HL-60/S4 treated with retinoic acid at 250 ng/mL for 4 days and 3 days (cell line): ENCODE measurements at regions not wholly inside any gene's neighbourhood (a gene's known extent, or its start where the extent isn't known, plus 50 kb on each side); places are given as distances from the start of the nearest gene placed in this dataset.
"Not testable (repeated sequence)": the region's sequence is repeated elsewhere in the genome, so short reads cannot be mapped to it uniquely, and the experiment has no call there.

Experiments
- in situ Hi-C: fragments of 300-500 bp; cut with MboI; formaldehyde crosslinking; loops from 2 replicates; pipeline ENCODE4 v1.7.0; 2022; ENCODE audit warnings: low sequenced_read_pairs

DNA sequence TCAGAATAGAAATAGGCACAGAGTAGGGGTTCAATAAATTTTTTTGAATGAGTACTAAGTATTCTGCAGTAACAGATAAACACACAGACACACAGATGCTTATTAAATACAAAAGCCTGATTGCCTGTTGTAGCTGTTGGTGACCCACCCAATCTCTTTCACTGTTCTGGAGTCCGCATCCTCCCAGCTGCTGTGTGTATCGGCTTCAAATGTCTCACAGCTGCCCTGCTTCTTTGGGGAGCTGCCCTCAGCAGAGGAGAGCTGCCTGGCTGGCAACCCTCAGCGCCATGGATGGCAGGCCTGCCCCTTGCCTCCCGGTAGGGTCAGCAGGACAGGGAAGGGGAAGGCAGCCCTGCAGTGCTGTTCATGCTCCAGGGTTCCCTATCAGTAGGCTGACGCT, 50.5 kb upstream of the PRNP start:
- in situ Hi-C loops = no loop called here

DNA sequence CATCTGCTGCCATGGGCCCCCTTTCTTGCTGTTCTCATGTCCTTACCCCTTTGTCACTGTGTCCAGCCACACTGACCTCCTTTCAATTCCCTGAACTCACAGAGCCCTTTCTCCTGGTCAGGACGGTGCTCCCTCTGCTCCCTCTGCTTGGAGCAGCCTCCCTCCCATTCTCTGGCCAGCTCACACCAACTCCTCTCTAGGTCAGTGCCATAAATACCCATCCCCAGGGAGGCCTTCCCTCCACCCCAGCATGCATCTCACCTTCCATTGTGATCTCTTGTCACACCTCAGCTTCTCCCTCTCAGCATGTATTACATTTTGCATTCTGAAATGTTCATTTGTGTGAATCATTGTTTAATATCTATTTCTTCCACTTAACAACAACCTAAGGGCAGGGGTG, 50.9 kb upstream of the PRNP start:
- in situ Hi-C loops = no loop called here

DNA sequence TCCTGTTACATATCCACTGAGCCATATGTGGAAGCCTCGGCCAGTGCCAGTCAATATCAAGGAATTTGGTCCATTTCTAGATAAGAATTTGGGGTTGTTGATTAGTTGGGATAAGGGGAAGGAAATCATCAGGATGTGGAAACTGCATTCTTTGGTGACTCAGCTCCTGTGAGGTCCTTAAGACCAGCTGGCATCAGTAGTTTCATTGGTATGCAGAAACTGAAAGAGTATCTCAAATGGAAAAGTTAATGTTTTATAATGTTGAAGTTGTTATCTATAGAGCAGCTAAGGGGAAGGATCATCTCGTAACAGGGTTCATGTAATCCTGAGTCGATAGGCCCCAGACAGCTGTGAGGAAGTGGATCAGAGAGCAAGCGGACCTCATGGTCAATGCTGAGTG, 52.5 kb upstream of the PRNP start:
- in situ Hi-C loops = no loop called here

DNA sequence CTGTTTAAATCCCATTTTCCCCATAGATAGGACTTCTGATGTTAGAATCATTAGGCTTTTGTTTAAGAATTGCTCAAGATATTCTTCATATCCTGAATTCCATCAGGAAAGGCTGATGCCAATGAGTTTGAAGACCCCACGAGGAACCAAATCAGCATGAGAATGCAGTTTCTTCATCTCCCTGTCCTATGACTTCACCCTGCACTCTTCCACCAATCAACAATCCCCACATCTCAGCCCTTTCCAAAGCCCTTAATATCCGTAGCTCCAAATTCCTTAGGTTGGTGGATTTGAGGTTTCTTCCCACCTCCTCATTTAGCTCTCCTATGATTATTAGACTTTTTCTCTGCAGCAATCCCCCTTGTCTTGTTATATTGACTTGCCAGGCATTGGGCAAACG, 52.9 kb upstream of the PRNP start:
- in situ Hi-C loops = no loop called here

DNA sequence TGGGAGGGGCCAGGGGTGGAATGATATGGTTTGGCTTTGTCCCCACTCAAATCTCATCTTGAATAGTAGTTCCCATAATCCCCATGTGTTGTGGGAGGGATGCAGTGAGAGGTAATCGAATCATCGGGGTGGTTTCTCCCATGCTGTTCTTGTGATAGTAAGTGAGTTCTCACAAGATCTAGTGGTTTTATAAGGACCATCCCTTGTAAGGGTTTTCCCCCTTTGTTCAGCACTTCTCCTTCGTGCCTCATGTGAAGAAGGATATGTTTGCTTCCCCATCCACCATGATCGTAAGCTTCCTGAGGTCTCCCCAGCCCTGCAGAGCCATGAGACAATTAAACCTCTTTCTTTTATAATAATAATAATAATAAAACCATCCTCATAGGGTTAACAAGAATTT, 53.4 kb upstream of the PRNP start:
- in situ Hi-C loops = no loop called here

DNA sequence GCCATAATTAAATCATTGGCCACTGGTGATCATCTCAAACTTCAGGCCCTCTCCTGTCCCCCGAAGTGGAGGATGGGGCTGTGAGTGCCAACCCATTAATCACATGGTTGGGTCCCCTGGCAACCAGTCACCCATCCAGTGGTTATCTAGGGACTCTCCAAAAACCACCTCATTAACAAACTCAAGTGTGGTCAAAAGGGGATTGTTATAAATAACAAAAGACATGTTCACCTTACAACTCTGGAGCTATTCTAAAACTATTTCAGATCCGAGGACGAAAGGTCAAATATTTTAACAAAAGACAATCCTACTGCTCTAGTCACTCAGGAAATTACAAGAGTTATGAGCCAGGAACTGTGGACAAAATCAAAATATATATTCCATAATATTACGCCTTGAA, 60.0 kb upstream of the PRNP start:
- in situ Hi-C loops = no loop called here

DNA sequence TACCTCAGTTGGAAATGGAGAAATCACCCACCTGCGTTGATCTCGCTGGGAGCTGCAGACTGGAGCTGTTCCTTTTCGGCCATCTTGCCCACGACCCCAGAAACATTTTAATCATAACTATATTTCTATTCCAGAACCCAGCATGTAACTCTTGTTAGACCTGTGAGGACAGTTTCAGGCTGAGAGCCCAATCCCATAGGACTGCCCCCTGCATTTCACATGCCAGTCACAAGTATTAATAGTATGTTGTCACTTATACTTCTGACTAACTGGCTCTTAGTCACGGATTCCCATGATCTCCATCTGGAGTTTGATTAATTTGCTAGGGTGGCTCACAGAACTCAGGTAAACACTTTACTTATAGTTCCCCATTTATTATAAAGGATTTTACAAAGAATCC, 60.6 kb upstream of the PRNP start:
- in situ Hi-C loops = no loop called here

DNA sequence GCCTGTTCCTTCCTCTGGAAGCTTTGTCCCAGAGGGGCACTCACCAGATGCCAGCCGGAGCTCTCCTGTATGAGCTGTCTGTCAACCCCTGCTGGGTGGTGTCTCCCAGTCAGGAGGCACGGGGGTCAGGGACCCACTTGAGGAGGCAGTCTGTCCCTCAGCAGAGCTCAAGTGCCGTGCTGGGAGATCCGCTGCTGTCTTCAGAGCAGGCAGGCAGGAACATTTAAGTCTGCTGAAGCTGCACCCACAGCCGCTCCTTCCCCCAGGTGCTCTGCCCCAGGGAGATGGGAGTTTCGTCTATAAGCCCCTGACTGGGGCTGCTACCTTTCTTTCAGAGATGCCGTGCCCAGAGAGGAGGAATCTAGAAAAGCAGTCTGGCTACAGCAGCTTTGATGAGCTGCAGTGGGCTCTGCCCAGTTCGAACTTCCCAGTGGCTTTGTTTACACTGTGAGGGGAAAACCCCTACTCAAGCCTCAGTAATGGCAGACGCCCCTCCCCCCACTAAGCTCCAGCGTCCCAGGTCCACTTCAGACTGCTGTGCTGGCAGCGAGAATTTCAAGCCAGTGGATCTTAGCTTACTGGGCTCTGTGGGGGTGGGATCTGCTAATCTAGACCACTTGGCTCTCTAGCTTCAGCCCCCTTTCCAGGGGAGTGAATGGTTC, 61.5 kb upstream of the PRNP start:
- in situ Hi-C loops = not testable (repeated sequence)

DNA sequence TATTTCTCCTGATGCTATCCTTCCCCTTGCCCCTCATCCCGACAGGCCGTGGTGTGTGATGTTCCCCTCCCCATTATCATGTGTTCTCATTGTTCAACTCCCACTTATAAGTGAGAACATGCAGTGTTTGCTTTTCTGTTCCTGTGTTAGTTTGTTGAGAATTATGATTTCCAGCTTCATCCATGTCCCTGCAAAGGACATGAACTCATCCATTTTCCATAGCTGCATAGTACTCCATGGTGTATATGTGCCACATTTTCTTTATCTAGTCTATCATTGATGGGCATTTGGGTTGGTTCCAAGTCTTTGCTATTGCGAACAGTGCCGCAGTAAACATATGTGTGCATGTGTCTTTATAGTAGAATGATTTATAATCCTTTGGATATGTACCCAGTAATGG, 67.1 kb upstream of the PRNP start:
- in situ Hi-C loops = not testable (repeated sequence)

DNA sequence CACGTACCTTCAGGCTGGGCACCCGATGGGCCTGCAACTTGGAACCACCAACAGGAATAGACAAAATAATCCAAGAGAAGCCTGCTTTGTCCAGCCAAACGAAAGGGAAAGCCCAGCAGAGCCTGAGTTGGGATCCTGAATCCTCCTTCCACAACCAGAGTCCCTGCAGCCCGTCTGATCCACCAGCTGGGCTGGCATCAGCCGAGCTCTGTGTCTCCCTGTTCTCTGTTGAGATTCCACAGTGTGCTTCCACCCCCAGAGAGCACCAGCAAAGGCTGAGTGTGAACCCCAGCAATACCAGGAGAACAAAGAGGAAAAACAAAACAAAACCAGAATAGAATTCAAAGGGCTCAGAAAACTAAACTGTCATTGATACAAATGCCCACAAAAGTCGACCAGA, 68.8 kb upstream of the PRNP start:
- in situ Hi-C loops = no loop called here

DNA sequence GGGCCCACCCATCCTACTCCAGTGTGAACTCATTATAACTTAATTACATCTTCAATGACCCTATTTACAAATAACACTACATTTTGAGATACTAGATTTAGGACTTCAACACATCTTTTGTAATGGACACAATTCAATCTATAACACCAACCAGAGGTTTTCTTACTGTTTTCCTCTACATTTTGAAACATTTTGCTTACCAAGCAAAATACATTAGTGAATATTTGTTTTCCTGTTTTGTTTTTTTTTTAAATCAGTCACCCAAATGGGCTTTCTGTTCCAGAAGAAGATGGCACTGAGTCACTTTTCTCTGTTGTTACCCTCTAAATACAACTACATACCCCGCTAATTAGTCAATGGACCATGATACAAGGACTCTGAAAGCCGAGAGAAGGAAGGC, 69.2 kb upstream of the PRNP start:
- in situ Hi-C loops = no loop called here

DNA sequence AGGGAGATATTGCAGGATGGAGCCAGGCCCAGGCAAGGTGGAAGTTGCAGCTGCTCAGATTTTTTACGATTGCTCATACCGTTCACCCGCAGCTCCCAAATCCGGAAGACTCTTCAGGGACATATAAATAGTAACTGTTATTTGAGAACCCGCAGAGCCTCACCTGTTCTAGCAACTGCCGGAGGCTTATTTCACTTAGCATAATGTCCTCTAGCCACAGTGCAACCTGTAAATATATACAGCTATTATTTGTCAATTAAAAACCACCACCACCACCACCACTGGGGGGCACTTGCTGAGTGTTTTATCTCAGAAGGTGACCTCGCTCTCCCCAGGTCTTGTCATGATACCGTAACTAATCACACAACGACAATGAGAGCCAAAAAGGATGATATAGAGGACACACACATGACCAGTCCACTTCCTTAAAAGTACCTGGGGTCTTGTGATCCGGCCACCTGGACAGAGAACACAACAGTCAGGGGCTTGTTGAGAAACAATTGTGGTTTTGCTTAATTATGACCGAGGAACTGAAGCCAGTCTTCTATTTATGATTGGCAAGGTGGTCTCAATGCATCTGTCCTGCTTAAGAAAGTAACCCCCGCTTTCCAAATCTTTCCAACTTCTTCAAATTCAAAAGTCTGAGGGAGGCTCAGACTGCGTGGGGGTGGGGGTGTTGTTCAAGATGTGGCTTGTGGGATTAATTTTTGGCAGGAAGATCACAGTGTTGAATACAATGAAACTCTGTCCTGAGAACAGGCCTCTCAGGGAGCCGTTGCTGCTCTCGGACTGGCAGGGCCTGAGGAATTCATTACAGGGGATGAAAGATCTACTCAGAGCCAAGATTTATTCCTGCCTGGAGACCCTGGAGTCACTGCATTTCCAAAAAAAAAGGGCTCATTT, 72.3 kb upstream of the PRNP start:
- in situ Hi-C loops = no loop called here

DNA sequence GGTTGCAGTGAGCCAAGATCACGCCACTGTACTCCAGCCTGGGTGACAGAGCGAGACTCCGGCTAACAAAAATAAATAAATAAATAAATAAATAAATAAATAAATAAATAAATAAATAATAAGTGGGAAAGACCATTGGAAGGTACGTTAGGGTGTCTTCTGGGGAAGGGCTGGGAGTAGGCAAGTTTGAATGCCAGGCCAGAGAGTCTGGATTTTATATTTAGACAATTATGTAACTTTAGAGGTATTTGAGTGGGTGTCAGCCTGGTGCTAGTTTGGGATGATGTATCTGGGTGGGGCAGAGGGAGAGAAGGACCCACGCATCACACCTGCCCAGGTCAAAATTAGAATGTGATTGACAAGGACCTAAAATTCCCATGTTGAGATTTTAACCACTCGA, 73.1 kb upstream of the PRNP start:
- in situ Hi-C loops = no loop called here

DNA sequence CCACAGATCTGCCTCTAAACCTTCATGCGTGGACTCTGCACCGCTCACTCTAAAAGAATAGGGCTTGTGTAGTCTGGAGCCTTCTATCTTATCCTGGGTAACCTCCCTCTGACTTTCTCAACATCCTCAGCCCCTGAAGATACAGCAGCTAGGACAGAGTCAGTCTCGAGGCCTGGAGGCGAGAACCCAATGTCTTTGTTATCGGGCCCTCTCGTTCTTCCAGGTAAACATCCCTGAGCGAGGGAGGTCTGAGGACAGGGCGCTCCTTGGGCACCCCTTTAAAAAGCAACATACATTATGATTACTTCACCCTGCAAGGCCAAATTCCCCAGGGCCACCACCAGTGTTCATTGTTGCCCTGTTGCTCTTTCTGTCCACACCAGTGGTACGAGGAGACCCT, 75.4 kb upstream of the PRNP start:
- in situ Hi-C loops = no loop called here

DNA sequence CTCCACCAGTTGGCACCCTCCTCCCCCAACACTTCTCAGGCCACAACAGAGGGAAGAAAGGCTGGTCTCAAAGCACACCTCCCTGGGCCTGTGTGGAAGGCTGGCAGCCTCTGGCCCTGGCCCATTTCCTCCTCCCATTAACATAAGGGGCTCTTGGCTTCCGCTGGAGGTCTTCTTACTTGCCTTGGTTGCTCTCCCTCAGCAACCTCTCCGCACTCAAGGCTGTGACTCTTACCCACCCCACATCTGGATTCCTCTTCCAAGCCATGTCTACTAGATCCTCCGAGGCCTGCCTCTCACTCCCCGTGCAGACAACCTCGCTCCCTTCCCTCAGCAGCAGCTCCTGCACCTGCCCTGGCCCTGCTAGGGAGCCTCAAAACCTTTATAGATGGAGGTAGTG, 76.7 kb upstream of the PRNP start:
- in situ Hi-C loops = loop anchor here (10.0 kb wide), 1 partner anchor 105 kb away; no protein-coding TSS in a partner anchor

DNA sequence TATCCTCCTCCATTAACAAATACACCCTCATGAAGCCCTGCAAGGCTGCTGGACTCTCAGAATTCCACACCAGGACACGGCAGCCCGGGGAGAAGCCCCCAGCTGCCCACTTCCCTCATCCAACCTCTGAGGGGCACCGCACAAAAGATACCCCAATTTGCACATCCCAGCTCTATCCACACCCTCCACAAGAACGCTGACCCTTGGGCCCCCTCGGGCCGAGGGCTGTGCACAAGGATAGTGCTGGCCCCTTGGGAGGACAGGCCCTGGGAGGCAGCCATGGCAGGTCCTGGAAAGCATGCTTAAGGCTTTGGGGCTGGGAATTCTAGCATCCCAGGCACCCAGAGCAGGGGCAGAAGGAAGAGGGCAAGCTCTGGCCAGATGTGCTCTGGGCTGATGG, 77.4 kb upstream of the PRNP start:
- in situ Hi-C loops = loop anchor here (10.0 kb wide), 1 partner anchor 106 kb away; no protein-coding TSS in a partner anchor

DNA sequence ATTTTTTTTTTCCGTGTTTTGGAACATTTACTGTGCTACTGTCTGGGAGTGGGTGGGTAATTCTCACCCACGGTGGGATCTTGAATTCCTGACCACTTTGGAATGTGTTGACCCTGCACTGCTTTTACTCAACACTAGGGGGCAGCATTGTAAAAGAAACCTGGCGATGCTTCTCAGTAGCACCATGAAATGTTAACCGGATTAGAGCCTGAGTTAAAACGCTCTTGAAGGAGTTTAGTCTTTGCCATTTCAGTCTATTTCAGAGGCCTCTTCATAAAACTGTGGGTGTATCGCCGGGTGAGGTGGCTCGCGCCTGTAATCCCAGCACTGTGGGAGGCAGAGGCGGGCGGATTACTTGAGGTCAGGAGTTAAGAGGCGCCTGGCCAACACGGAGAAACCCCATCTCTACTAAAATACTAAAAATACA, 79.0 kb upstream of the PRNP start:
- in situ Hi-C loops = loop anchor here (10.0 kb wide), 1 partner anchor 108 kb away; no protein-coding TSS in a partner anchor

DNA sequence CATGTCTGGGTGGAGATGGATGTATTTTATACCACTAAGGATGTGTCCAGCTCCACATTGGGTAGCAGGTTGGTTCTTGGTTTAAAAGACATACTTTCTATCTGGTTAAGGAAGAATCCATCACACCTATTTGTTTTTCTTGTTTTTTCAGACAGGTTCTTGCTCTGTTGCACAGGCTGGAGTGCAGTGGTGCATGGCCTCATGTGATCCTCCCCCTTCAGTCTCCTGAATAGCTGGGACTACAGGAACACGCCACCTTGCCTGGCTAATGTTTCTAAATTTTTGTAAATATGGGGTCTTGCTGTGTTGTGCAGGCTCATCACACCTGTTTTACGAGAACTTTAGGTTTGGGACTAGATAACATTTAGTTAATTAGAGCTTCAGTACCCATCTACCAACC, 80.2 kb upstream of the PRNP start:
- in situ Hi-C loops = loop anchor here (10.0 kb wide), 1 partner anchor 109 kb away; no protein-coding TSS in a partner anchor

DNA sequence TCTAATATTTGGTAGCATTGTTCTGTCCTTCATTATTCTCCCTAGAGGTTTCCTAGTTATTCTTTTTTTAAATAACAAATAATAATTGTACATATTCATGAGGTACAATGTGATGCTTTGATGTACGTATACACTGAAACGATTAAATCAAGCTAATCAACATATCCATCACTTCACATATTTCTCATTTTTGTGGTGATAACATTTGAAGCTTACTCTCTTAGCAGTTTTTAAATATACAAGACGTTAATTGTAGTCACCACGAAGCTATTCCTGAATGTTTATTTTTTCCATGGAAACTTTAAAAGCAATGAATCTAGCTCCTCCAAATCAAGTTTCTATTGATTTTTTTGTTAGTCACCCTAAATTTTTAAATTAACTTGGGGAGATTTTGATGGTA, 81.1 kb upstream of the PRNP start:
- in situ Hi-C loops = loop anchor here (10.0 kb wide), 1 partner anchor 110 kb away; no protein-coding TSS in a partner anchor

DNA sequence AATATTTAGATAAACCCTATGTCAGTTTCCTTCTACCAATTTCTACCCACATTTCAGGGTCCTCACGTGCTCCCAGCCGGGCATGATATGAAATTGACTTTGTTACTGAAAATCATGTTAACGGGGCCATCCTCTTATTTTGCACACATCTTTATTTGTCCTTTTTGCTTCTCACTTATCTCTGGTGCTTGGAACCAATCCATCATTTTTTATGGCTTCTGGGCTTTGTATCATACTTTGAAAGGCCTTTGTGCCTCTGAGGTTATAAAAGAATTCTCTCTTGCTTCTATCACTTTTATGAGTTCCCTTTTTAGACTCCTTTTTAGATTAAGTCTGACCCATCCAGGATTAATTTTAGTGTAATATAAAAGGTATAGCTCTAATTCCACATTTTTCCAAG, 81.7 kb upstream of the PRNP start:
- in situ Hi-C loops = loop anchor here (10.0 kb wide), 1 partner anchor 110 kb away; no protein-coding TSS in a partner anchor

DNA sequence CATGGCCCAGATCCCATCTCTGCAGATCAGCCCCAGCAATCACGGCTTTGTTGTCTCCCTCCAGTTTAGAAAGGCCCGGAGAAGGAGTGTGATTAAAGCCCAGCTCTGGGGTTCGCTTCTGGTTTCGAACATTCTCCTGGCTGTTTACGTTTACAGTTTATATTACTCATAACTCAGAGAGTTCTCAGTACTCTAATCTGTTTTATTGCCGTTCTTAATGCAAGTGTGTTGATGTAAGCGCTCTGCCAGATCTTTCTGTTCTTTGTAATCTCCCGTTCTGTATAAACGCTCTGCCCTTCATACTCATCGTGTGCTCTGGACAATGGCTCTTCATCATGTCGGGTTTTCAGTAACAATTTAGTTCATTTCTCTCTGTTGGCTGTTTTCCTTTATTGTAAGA, 82.5 kb upstream of the PRNP start:
- in situ Hi-C loops = loop anchor here (10.0 kb wide), 1 partner anchor 111 kb away; no protein-coding TSS in a partner anchor

DNA sequence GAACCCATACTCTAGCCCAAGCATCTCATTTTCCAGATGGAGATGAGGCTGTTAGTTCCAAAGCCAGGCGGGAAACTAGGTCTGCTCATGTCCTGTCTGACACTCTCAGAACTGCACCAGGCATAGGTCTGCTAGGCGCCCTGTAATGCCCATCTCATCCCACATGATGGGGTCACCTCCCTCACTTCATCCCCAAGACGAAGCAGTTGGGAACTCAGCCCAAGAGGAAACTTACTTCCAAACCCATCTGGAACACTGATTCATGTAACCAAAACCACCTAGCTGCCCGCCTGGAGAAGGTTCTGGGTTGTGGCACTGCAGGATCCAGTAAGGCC, 84.0 kb upstream of the PRNP start:
- in situ Hi-C loops = loop anchor here (10.0 kb wide), 1 partner anchor 113 kb away; no protein-coding TSS in a partner anchor
